ENCODE measurements at regions not wholly inside any gene's neighbourhood (a gene's known extent, or its start where the extent isn't known, plus 50 kb on each side); places are given as distances from the start of the nearest gene placed in this dataset.

GRCh38 chr4:23500894-23501449 lies 388.9 kb downstream of the PPARGC1A start:
- 36% methylated on average over 3 of the region's 3 CpGs for WGBS
- DNase-seq (ENCODE audit: extremely low spot score) = no peak
- H3K36me3 ChIP-seq = no peaks in the 10 kb centered on the region
- no peak overlapping the region for H3K4me3 ChIP-seq
- peaks cover 0 to 12% (median 9%) of the 10 kb centered on the region in 4 donors for H3K4me1 ChIP-seq
- TF ChIP-seq POLR2A (IDR thresholded peaks at IDR 0.05; ENCODE audit: low read depth) = no peak
- TF ChIP-seq CTCF (IDR thresholded peaks at IDR 0.05) = no peak
- TF ChIP-seq EP300 (IDR thresholded peaks at IDR 0.05) = no peak
- no peak for TF ChIP-seq POLR2AphosphoS5 (IDR thresholded peaks at IDR 0.05)
- no peaks in the 10 kb centered on the region for H3K9me3 ChIP-seq
- intact Hi-C loops (cut with DNase I) = no loop called here
- H3K27me3 ChIP-seq = no peaks in the 10 kb centered on the region
- peak overlapping the region in 2 of 4 donors; percentile 15 to 22 for H3K27ac ChIP-seq (replicated peaks in 1 of 4)

- H3K27ac ChIP-seq (replicated peaks in 1 of 4) = no peak overlapping the region
- no peaks in the 10 kb centered on the region for H3K27me3 ChIP-seq
- TF ChIP-seq POLR2AphosphoS5 (IDR thresholded peaks at IDR 0.05) (no peak), CTCF (IDR thresholded peaks at IDR 0.05) (no peak)
Measured at GRCh38 chr4:23485801-23486200, 404.0 kb downstream of the PPARGC1A start.

GRCh38 chr4:23484689-23485088 lies 405.2 kb downstream of the PPARGC1A start:
- peak overlapping the region; percentile 31 to 51 (median 42) for H3K27ac ChIP-seq (replicated peaks in 1 of 4)
- H3K9me3 ChIP-seq = no peaks in the 10 kb centered on the region
- peaks cover 0 to 21% (median 18%) of the 10 kb centered on the region in 4 donors for H3K4me1 ChIP-seq
- intact Hi-C loops (cut with DNase I) = no loop called here
- no peaks in the 10 kb centered on the region for H3K27me3 ChIP-seq
- H3K36me3 ChIP-seq = no peaks in the 10 kb centered on the region
- TF ChIP-seq CTCF (IDR thresholded peaks at IDR 0.05) (no peak), POLR2A (IDR thresholded peaks at IDR 0.05; ENCODE audit: low read depth) (no peak), POLR2AphosphoS5 (IDR thresholded peaks at IDR 0.05) (no peak), EP300 (IDR thresholded peaks at IDR 0.05) (no peak)
- no peak overlapping the region for H3K4me3 ChIP-seq
- DNase-seq (ENCODE audit: extremely low spot score) = no peak
- WGBS = 21% methylated on average over 4 of the region's 4 CpGs

More at GRCh38 chr4:23485801-23486200, 404.0 kb downstream of the PPARGC1A start:
- no peak for DNase-seq (ENCODE audit: extremely low spot score)
- no peak overlapping the region for H3K4me3 ChIP-seq
- no peaks in the 10 kb centered on the region for H3K36me3 ChIP-seq
- H3K9me3 ChIP-seq = no peaks in the 10 kb centered on the region
- H3K4me1 ChIP-seq = peaks cover 0 to 21% (median 18%) of the 10 kb centered on the region in 4 donors
- intact Hi-C loops (cut with DNase I) = no loop called here

- intact Hi-C loops (cut with DNase I) = no loop called here
- H3K9me3 ChIP-seq = no peaks in the 10 kb centered on the region
- peak overlapping the region; percentile 22 to 51 (median 42) for H3K27ac ChIP-seq (replicated peaks in 1 of 4)
- no peak for TF ChIP-seq POLR2A (IDR thresholded peaks at IDR 0.05; ENCODE audit: low read depth)
- TF ChIP-seq EP300 (IDR thresholded peaks at IDR 0.05) = no peak
- no peak for TF ChIP-seq CTCF (IDR thresholded peaks at IDR 0.05)
- TF ChIP-seq POLR2AphosphoS5 (IDR thresholded peaks at IDR 0.05) = no peak
- no peaks in the 10 kb centered on the region for H3K27me3 ChIP-seq
- peaks cover 0 to 21% (median 18%) of the 10 kb centered on the region in 4 donors for H3K4me1 ChIP-seq
- no peaks in the 10 kb centered on the region for H3K36me3 ChIP-seq
- WGBS = 26% methylated on average over 5 of the region's 5 CpGs
- no peak for DNase-seq (ENCODE audit: extremely low spot score)
- H3K4me3 ChIP-seq = no peak overlapping the region
Measured at GRCh38 chr4:23483320-23483960, 406.4 kb downstream of the PPARGC1A start.

Measured in esophagus muscularis mucosa (tissue), 4 donors.